ENCODE measurements at regions not wholly inside any gene's neighbourhood (a gene's known extent, or its start where the extent isn't known, plus 50 kb on each side); places are given as distances from the start of the nearest gene placed in this dataset.

DNA sequence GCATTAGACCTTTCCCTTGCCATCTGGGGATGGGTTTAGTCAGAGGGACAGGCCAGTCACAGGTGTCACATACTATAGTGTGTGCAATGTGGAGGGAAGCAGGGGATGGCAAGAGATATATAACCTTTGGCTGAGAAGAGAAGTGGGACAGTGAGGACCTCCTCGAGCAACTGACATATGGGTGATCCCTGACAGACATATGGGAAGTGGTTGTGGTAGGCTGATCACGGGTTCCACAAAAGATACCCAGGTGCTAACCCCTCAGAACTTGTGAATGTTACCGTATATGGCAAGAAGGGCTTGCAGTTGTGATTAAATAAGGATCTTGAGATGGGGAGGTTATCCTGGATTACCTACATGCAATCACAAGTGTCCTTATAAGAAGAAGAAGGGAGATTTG, 188.1 kb upstream of the MPHOSPH6 start:
- ChIA-PET RAD21 (ENCODE audit: unreplicated experiment) (no interaction called here), SMC1A (ENCODE audit: uncharacterized antibody, unreplicated experiment) (no interaction called here), CTCF (no interaction called here), POLR2A (no interaction called here)
- FAIRE-seq (no peak), DNase-seq (ENCODE audit: low read depth, low spot score) (no peak), ATAC-seq (no peak)
- Histone ChIP-seq H3K27me3 (replicated peaks in 1 of 2; ENCODE audit: control insufficient read depth in 2 of 2, insufficient read depth in 2 of 2, low read length in 1 of 2) (no peaks in the 10 kb centered on the region; a peak in 1 of 4 replicates), H3K4me2 (ENCODE audit: control insufficient read depth, insufficient read depth) (no peak overlapping the region), H3K4me1 (ENCODE audit: control insufficient read depth, insufficient read depth, low read length) (no peaks in the 10 kb centered on the region), H3K9me3 (replicated peaks; ENCODE audit: control insufficient read depth, insufficient read depth, low read length) (no peaks in the 10 kb centered on the region; the same call in 2 of the 3 replicates), H3K36me3 (ENCODE audit: control insufficient read depth in 2 of 2, insufficient read depth in 2 of 2, low read length in 1 of 2) (no peaks in the 10 kb centered on the region), H3K27ac (ENCODE audit: control insufficient read depth, insufficient read depth) (no peak overlapping the region), H2AFZ (ENCODE audit: control insufficient read depth, low read depth, low read length) (no peak overlapping the region), H4K20me1 (ENCODE audit: control insufficient read depth, insufficient read depth) (no peaks in the 10 kb centered on the region), H3K79me2 (ENCODE audit: control insufficient read depth, insufficient read depth, low read length) (no peaks in the 10 kb centered on the region), H3K4me3 (no peak overlapping the region), H3K9ac (ENCODE audit: control insufficient read depth, insufficient read depth, low read length) (no peak overlapping the region)
- in situ Hi-C loops (cut with MboI), result no loop called here
- intact Hi-C loops (cut with micrococcal nuclease; ENCODE audit: unreplicated experiment), result no loop called here
- TF ChIP-seq, protein P1, sequence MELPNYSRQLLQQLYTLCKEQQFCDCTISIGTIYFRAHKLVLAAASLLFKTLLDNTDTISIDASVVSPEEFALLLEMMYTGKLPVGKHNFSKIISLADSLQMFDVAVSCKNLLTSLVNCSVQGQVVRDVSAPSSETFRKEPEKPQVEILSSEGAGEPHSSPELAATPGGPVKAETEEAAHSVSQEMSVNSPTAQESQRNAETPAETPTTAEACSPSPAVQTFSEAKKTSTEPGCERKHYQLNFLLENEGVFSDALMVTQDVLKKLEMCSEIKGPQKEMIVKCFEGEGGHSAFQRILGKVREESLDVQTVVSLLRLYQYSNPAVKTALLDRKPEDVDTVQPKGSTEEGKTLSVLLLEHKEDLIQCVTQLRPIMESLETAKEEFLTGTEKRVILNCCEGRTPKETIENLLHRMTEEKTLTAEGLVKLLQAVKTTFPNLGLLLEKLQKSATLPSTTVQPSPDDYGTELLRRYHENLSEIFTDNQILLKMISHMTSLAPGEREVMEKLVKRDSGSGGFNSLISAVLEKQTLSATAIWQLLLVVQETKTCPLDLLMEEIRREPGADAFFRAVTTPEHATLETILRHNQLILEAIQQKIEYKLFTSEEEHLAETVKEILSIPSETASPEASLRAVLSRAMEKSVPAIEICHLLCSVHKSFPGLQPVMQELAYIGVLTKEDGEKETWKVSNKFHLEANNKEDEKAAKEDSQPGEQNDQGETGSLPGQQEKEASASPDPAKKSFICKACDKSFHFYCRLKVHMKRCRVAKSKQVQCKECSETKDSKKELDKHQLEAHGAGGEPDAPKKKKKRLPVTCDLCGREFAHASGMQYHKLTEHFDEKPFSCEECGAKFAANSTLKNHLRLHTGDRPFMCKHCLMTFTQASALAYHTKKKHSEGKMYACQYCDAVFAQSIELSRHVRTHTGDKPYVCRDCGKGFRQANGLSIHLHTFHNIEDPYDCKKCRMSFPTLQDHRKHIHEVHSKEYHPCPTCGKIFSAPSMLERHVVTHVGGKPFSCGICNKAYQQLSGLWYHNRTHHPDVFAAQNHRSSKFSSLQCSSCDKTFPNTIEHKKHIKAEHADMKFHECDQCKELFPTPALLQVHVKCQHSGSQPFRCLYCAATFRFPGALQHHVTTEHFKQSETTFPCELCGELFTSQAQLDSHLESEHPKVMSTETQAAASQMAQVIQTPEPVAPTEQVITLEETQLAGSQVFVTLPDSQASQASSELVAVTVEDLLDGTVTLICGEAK (IDR thresholded peaks at IDR 0.05; ENCODE audit: borderline replicate concordance), result no peak
- TF ChIP-seq TARDBP (IDR thresholded peaks at IDR 0.05; ENCODE audit: borderline replicate concordance), result no peak
- WGBS (ENCODE audit: insufficient coverage, insufficient replicate concordance, low lambda C conversion rate, missing lambda C conversion rate), result 30% methylated on average over 3 of the region's 3 CpGs
- no TSS peak for BruUV-seq (replicated peaks)

DNA sequence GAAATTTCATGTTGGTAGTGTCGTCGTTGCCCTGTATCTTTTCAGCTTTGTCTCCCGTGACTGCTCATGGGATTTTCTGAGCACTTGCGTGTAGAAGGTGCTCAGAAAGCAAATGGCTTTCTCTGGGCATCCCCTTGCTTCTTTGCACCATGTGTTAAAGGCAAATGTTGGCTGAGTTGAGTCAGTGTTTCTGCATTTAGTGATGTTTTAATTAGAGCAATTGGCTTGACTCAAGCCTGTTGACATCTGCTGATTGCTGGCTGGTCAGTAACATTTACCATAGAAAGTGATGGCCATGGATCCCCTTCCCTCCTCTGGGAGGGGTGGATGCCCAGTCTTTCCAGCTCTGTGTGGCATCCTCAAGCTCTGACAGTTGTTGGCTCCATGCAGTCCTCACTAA, 187.2 kb upstream of the MPHOSPH6 start:
- no peaks in the 10 kb centered on the region; a peak in 1 of 4 replicates for H3K27me3 ChIP-seq (replicated peaks in 1 of 2; ENCODE audit: control insufficient read depth in 2 of 2, insufficient read depth in 2 of 2, low read length in 1 of 2)
- POLR2A ChIA-PET, result no interaction called here
- DNase-seq (ENCODE audit: low read depth, low spot score) (no peak), FAIRE-seq (no peak), ATAC-seq (no peak)
- no peaks in the 10 kb centered on the region for H3K36me3 ChIP-seq (ENCODE audit: control insufficient read depth in 2 of 2, insufficient read depth in 2 of 2, low read length in 1 of 2)
- no peak overlapping the region for H3K9ac ChIP-seq (ENCODE audit: control insufficient read depth, insufficient read depth, low read length)
- WGBS (ENCODE audit: insufficient coverage, insufficient replicate concordance, low lambda C conversion rate, missing lambda C conversion rate), result 5% methylated on average over 4 of the region's 4 CpGs
- intact Hi-C loops (cut with micrococcal nuclease; ENCODE audit: unreplicated experiment), result no loop called here
- BruUV-seq (replicated peaks), result no TSS peak
- H3K4me1 ChIP-seq (ENCODE audit: control insufficient read depth, insufficient read depth, low read length), result no peaks in the 10 kb centered on the region
- H3K4me3 ChIP-seq, result no peak overlapping the region
- H3K79me2 ChIP-seq (ENCODE audit: control insufficient read depth, insufficient read depth, low read length), result no peaks in the 10 kb centered on the region
- in situ Hi-C loops (cut with MboI), result no loop called here
- RAD21 ChIA-PET (ENCODE audit: unreplicated experiment), result no interaction called here
- H3K9me3 ChIP-seq (replicated peaks; ENCODE audit: control insufficient read depth, insufficient read depth, low read length), result no peaks in the 10 kb centered on the region; the same call in 2 of the 3 replicates
- no peak overlapping the region for H2AFZ ChIP-seq (ENCODE audit: control insufficient read depth, low read depth, low read length)
- no peaks in the 10 kb centered on the region for H4K20me1 ChIP-seq (ENCODE audit: control insufficient read depth, insufficient read depth)
- H3K27ac ChIP-seq (ENCODE audit: control insufficient read depth, insufficient read depth), result no peak overlapping the region
- no peak overlapping the region for H3K4me2 ChIP-seq (ENCODE audit: control insufficient read depth, insufficient read depth)
- CTCF ChIA-PET, result no interaction called here
- SMC1A ChIA-PET (ENCODE audit: uncharacterized antibody, unreplicated experiment), result no interaction called here
- TF ChIP-seq, protein P2, sequence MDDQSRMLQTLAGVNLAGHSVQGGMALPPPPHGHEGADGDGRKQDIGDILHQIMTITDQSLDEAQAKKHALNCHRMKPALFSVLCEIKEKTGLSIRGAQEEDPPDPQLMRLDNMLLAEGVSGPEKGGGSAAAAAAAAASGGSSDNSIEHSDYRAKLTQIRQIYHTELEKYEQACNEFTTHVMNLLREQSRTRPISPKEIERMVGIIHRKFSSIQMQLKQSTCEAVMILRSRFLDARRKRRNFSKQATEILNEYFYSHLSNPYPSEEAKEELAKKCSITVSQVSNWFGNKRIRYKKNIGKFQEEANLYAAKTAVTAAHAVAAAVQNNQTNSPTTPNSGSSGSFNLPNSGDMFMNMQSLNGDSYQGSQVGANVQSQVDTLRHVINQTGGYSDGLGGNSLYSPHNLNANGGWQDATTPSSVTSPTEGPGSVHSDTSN (IDR thresholded peaks at IDR 0.05; ENCODE audit: insufficient replicate concordance, low read depth, low read length), result no peak
- TF ChIP-seq, protein P3, sequence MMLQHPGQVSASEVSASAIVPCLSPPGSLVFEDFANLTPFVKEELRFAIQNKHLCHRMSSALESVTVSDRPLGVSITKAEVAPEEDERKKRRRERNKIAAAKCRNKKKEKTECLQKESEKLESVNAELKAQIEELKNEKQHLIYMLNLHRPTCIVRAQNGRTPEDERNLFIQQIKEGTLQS (IDR thresholded peaks at IDR 0.05; ENCODE audit: borderline replicate concordance, extremely low read depth, low read depth, low read length), result no peak
- TF ChIP-seq WRNIP1 (IDR thresholded peaks at IDR 0.05; ENCODE audit: borderline replicate concordance, low read depth, low read length) (no peak), BHLHE40 (IDR thresholded peaks at IDR 0.05; ENCODE audit: borderline replicate concordance in 1 of 2, low read depth in 2 of 2, low read length in 1 of 2) (no peak), EED (IDR thresholded peaks at IDR 0.05; ENCODE audit: low read depth) (no peak), SIN3A (IDR thresholded peaks at IDR 0.05; ENCODE audit: low read depth, low read length) (no peak)

Data from GM12878 (cell line).